ENCODE measurements at regions not wholly inside any gene's neighbourhood (a gene's known extent, or its start where the extent isn't known, plus 50 kb on each side); places are given as distances from the start of the nearest gene placed in this dataset.

DNA sequence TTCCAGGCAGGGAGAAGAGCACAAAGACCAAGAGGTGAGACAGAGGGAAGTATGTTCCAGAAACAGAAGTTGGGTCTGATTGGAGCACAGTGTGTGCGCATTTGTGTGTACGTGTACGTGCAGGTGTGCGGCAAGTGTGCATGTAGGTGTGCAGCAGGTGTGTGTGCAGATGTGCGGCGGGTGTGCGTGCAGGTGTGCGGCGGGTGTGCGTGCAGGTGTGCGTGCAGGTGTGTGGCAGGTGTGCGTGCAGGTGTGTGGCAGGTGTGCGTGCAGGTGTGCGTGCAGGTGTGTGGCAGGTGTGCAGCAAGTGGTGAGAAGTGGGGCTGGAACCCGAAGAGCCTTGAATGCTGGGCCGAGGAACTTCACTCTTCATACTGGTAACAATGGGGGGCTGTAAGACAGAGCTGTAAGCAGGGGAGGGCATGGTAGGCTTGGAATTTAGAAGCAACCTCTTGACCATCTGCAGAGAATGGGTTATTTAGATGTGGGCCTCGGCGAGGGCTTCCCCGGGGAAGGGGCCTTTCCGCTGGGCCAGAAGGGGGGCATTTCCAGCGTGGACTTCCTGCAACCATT is 118.0 kb upstream of the WNT4 start:
- peak overlapping the region; percentile 83 for H3K4ac ChIP-seq (replicated peaks; ENCODE audit: insufficient read length, low read depth, low read length)
- H3K4me2 ChIP-seq (ENCODE audit: insufficient read depth in 1 of 2, low read depth in 2 of 2, low read length in 2 of 2), result no peak overlapping the region
- POLR2A ChIA-PET (ENCODE audit: partially characterized antibody), result no interaction called here
- no peaks in the 10 kb centered on the region for H3K36me3 ChIP-seq (ENCODE audit: control insufficient read depth in 2 of 4, insufficient read depth in 4 of 4, low read length in 3 of 4)
- H2BK120ac ChIP-seq (replicated peaks; ENCODE audit: low read depth, low read length), result no peak overlapping the region
- no peak for DNase-seq (ENCODE audit: low read depth in 1 of 2, low spot score in 2 of 2)
- CTCF ChIA-PET (ENCODE audit: partially characterized antibody), result interaction anchor here (1.0 to 3.1 kb wide), 3 partner anchors 14 to 129 kb away, joined by 3 to 9 read pairs (median 7); no protein-coding TSS in a partner anchor
- no peaks in the 10 kb centered on the region for H3K27me3 ChIP-seq (replicated peaks in 1 of 4; ENCODE audit: control insufficient read depth in 3 of 4, extremely low read depth in 1 of 4, insufficient read depth in 3 of 4, low read length in 3 of 4)
- H3K79me2 ChIP-seq (ENCODE audit: control insufficient read depth in 1 of 2, insufficient read depth in 2 of 2, low read length in 2 of 2), result no peaks in the 10 kb centered on the region
- no peaks in the 10 kb centered on the region for H3K9me3 ChIP-seq (ENCODE audit: insufficient read depth in 2 of 2, low read depth in 1 of 2, low read length in 1 of 2)
- no peak overlapping the region for H4K5ac ChIP-seq (ENCODE audit: insufficient read length, low read depth, low read length)
- no peak overlapping the region for H2AFZ ChIP-seq (ENCODE audit: low read length)
- TF ChIP-seq KDM1A (IDR thresholded peaks at IDR 0.05; ENCODE audit: borderline replicate concordance, low read length) (no peak), SIN3A (conservative IDR thresholded peaks at IDR 0.05 in 1 of 2, IDR thresholded peaks at IDR 0.05 in 1 of 2; ENCODE audit: low read depth in 1 of 2, low read length in 2 of 2) (no peak), BACH1 (IDR thresholded peaks at IDR 0.05; ENCODE audit: low read length) (no peak), SUZ12 (IDR thresholded peaks at IDR 0.05; ENCODE audit: low read length) (no peak)
- TF ChIP-seq, protein P1, sequence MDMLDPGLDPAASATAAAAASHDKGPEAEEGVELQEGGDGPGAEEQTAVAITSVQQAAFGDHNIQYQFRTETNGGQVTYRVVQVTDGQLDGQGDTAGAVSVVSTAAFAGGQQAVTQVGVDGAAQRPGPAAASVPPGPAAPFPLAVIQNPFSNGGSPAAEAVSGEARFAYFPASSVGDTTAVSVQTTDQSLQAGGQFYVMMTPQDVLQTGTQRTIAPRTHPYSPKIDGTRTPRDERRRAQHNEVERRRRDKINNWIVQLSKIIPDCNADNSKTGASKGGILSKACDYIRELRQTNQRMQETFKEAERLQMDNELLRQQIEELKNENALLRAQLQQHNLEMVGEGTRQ (IDR thresholded peaks at IDR 0.05; ENCODE audit: low read length), result no peak
- H3K9ac ChIP-seq (replicated peaks in 1 of 4; ENCODE audit: extremely low read depth in 1 of 4, low read depth in 3 of 4, low read length in 3 of 4), result no peak overlapping the region
- no peak overlapping the region for H3K27ac ChIP-seq (ENCODE audit: low read depth, low read length)
- peak overlapping the region; percentile 75; the same call in 1 of the 2 replicates for H2BK12ac ChIP-seq (ENCODE audit: low read depth, low read length)
- H2BK15ac ChIP-seq (ENCODE audit: low read length), result no peak overlapping the region
- peaks cover 3% of the 10 kb centered on the region; the same call in 1 of the 2 replicates for H3K23me2 ChIP-seq (ENCODE audit: low read depth, low read length)
- no peak overlapping the region for H3K56ac ChIP-seq (replicated peaks; ENCODE audit: insufficient read length, low read depth, low read length)
- 89% methylated on average over 18 of the region's 21 CpGs; no CpG with 5 or more reads in 1 of the 2 experiments for WGBS, 2 experiments (ENCODE audit: extremely low coverage in 1 of 2, insufficient coverage in 1 of 2, insufficient read length in 1 of 2, insufficient replicate concordance in 2 of 2, low coverage in 1 of 2, low lambda C conversion rate in 2 of 2, missing lambda C conversion rate in 1 of 2)
- no peak overlapping the region; the same call in 1 of the 2 replicates for H2AK5ac ChIP-seq (ENCODE audit: low read depth, low read length)
- peak overlapping the region; percentile 45; the same call in 1 of the 2 replicates for H4K8ac ChIP-seq (ENCODE audit: extremely low read depth, insufficient read depth, low read length)
- no peak for FAIRE-seq
- no peak overlapping the region for H2BK5ac ChIP-seq (ENCODE audit: low read depth, low read length)
- H4K91ac ChIP-seq (replicated peaks; ENCODE audit: insufficient read length, low read length), result peak overlapping the region; percentile 47
- no peaks in the 10 kb centered on the region for H4K20me1 ChIP-seq (replicated peaks in 1 of 2; ENCODE audit: control insufficient read depth in 1 of 2, insufficient read depth in 2 of 2, low read length in 2 of 2)
- no peak overlapping the region for H3K23ac ChIP-seq (ENCODE audit: insufficient read length)
- H3K4me3 ChIP-seq (ENCODE audit: extremely low read depth in 1 of 4, insufficient read depth in 2 of 4, low read depth in 3 of 4, low read length in 4 of 4), result no peak overlapping the region
- H3K14ac ChIP-seq (ENCODE audit: insufficient read length), result no peak overlapping the region
- H3K4me1 ChIP-seq (replicated peaks in 1 of 4; ENCODE audit: control insufficient read depth in 3 of 4, insufficient read depth in 4 of 4, low read length in 3 of 4), result peaks cover 11 to 32% (median 25%) of the 10 kb centered on the region in 4 experiments
- no peak overlapping the region for H3K18ac ChIP-seq (ENCODE audit: extremely low read depth, low read length)
- no peaks in the 10 kb centered on the region for H3K79me1 ChIP-seq (ENCODE audit: low read depth, low read length)
- H2BK20ac ChIP-seq (ENCODE audit: low read length), result 0 out of 2 replicates have a peak overlapping the region, but pooled peaks have one; percentile 61

All from H1 (cell line).